ENCODE measurements at regions not wholly inside any gene's neighbourhood (a gene's known extent, or its start where the extent isn't known, plus 50 kb on each side); places are given as distances from the start of the nearest gene placed in this dataset.

DNA sequence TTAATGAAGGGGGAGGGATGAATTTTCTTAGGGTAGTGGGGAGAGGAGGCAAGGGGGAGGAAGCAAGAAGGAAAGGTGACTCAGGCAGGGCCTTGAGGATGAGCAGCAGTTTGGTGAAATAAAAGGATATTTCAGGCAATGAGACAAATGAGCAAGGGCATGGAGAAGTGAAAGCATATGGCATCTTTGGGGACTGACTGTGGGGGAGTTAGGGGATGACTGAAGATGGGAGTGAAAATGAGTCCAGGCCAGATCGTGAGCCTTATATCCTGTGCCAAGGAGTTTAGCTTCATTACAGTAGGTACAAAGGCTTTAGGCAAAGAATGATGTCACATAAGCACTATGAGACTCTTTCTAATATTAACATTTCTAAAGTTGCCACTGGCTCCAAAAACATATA, 51.9 kb downstream of the ILRUN start:
- no peak for DNase-seq (ENCODE audit: low read depth, low spot score)
- no peaks in the 10 kb centered on the region for H3K27me3 ChIP-seq (ENCODE audit: insufficient read depth, low read length)
- H3K9me3 ChIP-seq (ENCODE audit: control insufficient read depth in 1 of 2, insufficient read depth in 1 of 2, low read depth in 1 of 2, low read length in 2 of 2) = no peaks in the 10 kb centered on the region
- ChIA-PET RAD21 (ENCODE audit: low non-redundant PET in 1 of 2, low total read pairs in 2 of 2, uncharacterized antibody in 2 of 2, unreplicated experiment in 2 of 2) (no interaction called here), POLR2A (interaction anchor here (0.8 kb wide), 1 partner anchor 9 kb away, joined by 3 read pairs; no protein-coding TSS in a partner anchor), CTCF (no interaction called here)
- H3K36me3 ChIP-seq (ENCODE audit: control insufficient read depth in 1 of 2, insufficient read depth in 2 of 2, low read length in 2 of 2) = no peaks in the 10 kb centered on the region
- H3K9me2 ChIP-seq (ENCODE audit: insufficient read depth) = no peaks in the 10 kb centered on the region
- H3K9ac ChIP-seq (ENCODE audit: low read length) = no peak overlapping the region
- H3K79me2 ChIP-seq (ENCODE audit: insufficient read depth, low read length) = peaks cover 41% of the 10 kb centered on the region
- H3K27ac ChIP-seq (ENCODE audit: low read depth, low read length) = no peak overlapping the region
- no peak overlapping the region for H2AFZ ChIP-seq (ENCODE audit: low read depth, low read length, poor library complexity, severe bottlenecking)
- no peak for TF ChIP-seq SRF (IDR thresholded peaks at IDR 0.05; ENCODE audit: low read depth)
- TF ChIP-seq SIN3A (IDR thresholded peaks at IDR 0.05; ENCODE audit: low read depth) = no peak
- TF ChIP-seq EZH2phosphoT487 (IDR thresholded peaks at IDR 0.05; ENCODE audit: borderline replicate concordance) = no peak
- no peak for TF ChIP-seq FOSL1 (IDR thresholded peaks at IDR 0.05; ENCODE audit: low read depth)
- TF ChIP-seq CBX3 (IDR thresholded peaks at IDR 0.05; ENCODE audit: low read depth) = no peak
- no peak for TF ChIP-seq POLR2AphosphoS5 (IDR thresholded peaks at IDR 0.05; ENCODE audit: low read depth, low read length)
- TF ChIP-seq ELF1 (IDR thresholded peaks at IDR 0.05; ENCODE audit: borderline replicate concordance, low read depth) = no peak
- no peak for TF ChIP-seq EGR1 (IDR thresholded peaks at IDR 0.05; ENCODE audit: low read depth)
- TF ChIP-seq TCF7L2 (IDR thresholded peaks at IDR 0.05; ENCODE audit: borderline replicate concordance, extremely low read depth, insufficient read depth, insufficient read length) = no peak
- TF ChIP-seq SP1 (IDR thresholded peaks at IDR 0.05; ENCODE audit: low read depth) = no peak
- TF ChIP-seq, protein P1, sequence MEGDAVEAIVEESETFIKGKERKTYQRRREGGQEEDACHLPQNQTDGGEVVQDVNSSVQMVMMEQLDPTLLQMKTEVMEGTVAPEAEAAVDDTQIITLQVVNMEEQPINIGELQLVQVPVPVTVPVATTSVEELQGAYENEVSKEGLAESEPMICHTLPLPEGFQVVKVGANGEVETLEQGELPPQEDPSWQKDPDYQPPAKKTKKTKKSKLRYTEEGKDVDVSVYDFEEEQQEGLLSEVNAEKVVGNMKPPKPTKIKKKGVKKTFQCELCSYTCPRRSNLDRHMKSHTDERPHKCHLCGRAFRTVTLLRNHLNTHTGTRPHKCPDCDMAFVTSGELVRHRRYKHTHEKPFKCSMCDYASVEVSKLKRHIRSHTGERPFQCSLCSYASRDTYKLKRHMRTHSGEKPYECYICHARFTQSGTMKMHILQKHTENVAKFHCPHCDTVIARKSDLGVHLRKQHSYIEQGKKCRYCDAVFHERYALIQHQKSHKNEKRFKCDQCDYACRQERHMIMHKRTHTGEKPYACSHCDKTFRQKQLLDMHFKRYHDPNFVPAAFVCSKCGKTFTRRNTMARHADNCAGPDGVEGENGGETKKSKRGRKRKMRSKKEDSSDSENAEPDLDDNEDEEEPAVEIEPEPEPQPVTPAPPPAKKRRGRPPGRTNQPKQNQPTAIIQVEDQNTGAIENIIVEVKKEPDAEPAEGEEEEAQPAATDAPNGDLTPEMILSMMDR (IDR thresholded peaks at IDR 0.05 in 2 of 3, conservative IDR thresholded peaks at IDR 0.05 in 1 of 3; ENCODE audit: borderline replicate concordance in 1 of 3, insufficient read depth in 1 of 3, low read depth in 2 of 3, low read length in 2 of 3) = no peak
- no peak for TF ChIP-seq CEBPB (IDR thresholded peaks at IDR 0.05; ENCODE audit: low read depth)
- TF ChIP-seq, protein P2, sequence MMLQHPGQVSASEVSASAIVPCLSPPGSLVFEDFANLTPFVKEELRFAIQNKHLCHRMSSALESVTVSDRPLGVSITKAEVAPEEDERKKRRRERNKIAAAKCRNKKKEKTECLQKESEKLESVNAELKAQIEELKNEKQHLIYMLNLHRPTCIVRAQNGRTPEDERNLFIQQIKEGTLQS (IDR thresholded peaks at IDR 0.05) = no peak
- no peak for TF ChIP-seq POLR2A (IDR thresholded peaks at IDR 0.05; ENCODE audit: borderline replicate concordance, extremely low read depth, insufficient read depth, insufficient read length)
- TF ChIP-seq ZFX (IDR thresholded peaks at IDR 0.05) = no peak
- TF ChIP-seq ZNF274 (IDR thresholded peaks at IDR 0.05; ENCODE audit: low read depth, low read length) = no peak
- TF ChIP-seq YY1 (IDR thresholded peaks at IDR 0.05; ENCODE audit: extremely low read depth, insufficient replicate concordance, low read depth, low read length) = no peak
- no peak overlapping the region for H3K4me3 ChIP-seq (replicated peaks in 1 of 2; ENCODE audit: low read depth in 1 of 2, low read length in 2 of 2)
- 0 out of 2 replicates have a peak, but pooled peaks cover 3% of the 10 kb centered on the region for H4K20me1 ChIP-seq (ENCODE audit: insufficient read depth)
- H3K4me1 ChIP-seq (ENCODE audit: control insufficient read depth in 1 of 2, insufficient read depth in 2 of 2, low read length in 2 of 2) = no peaks in the 10 kb centered on the region
- no TSS peak for BruUV-seq (replicated peaks)
- H3K4me2 ChIP-seq (ENCODE audit: low read length) = no peak overlapping the region
- intact Hi-C loops (cut with micrococcal nuclease) = no loop called here
- ATAC-seq = no peak

All from HCT116 (cell line).